ENCODE measurements at regions not wholly inside any gene's neighbourhood (a gene's known extent, or its start where the extent isn't known, plus 50 kb on each side); places are given as distances from the start of the nearest gene placed in this dataset.

DNA sequence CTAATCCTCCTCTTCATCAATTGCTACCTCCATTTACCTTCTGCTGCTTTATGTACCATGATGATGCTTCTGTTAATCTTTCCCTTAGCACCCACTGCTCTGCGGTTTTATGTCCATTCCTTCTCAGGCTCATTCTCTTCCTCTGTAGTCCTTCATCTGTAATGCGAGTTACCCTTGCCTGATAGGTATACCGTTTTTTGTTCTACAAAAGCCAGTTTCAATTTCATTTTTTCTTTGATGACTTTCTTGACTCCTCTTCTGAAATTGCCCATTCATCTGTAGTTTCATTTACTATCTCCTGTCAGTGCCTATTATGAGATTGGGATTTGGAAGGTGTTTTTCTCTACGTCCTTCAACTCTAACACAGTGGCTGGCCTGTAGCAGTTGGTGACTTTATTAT lies 445.9 kb upstream of the ZNF717 start:
- no peak for DNase-seq (ENCODE audit: low read depth, low spot score)
- in situ Hi-C loops (cut with HindIII; ENCODE audit: low sequenced_read_pairs), result no loop called here
- H3K4me3 ChIP-seq (ENCODE audit: low read depth, low read length), result no peak overlapping the region
- TF ChIP-seq, protein P1, sequence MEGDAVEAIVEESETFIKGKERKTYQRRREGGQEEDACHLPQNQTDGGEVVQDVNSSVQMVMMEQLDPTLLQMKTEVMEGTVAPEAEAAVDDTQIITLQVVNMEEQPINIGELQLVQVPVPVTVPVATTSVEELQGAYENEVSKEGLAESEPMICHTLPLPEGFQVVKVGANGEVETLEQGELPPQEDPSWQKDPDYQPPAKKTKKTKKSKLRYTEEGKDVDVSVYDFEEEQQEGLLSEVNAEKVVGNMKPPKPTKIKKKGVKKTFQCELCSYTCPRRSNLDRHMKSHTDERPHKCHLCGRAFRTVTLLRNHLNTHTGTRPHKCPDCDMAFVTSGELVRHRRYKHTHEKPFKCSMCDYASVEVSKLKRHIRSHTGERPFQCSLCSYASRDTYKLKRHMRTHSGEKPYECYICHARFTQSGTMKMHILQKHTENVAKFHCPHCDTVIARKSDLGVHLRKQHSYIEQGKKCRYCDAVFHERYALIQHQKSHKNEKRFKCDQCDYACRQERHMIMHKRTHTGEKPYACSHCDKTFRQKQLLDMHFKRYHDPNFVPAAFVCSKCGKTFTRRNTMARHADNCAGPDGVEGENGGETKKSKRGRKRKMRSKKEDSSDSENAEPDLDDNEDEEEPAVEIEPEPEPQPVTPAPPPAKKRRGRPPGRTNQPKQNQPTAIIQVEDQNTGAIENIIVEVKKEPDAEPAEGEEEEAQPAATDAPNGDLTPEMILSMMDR (IDR thresholded peaks at IDR 0.05; ENCODE audit: low read depth, low read length), result no peak

DNA sequence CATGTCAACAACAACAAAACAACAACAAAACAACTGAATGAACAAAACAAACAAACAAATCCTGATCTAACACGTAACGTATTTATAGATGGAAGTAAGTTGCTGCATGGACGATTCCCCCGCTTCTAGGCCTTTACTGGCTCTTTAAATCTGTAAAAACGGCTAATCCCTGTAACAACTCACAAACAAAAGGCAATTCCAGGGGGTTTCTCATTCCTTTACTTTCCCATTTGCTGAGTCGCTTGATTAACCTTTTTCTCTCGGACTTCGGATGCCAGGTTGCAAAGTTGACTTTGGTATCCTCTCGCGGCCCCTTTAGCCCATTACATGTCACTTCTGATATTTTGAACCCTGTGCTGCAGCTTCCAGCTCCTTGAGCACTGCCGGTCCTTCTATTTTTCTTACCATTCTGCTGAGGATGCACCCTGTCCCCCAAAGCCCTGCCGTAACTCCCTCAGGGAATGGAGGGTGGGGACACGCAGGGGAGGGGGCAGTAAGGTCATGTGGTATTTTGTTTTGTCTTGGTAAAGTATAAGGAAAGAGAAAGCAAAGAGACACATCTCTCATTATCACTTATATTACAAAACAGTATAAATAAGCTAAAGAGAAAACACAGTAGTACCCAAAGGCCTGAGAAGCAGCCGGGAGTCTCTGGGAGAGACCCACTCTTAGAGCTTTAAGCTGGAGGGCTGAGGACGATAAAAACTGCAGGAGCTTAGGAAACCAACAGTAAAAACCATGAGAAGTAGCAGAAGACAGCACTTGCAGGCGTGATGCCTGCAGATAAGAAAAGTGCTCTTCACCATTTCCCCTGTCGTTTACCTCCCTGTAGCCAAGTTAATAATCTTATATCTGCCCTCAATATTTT lies 457.8 kb upstream of the ZNF717 start:
- no peak overlapping the region for H3K4me3 ChIP-seq (ENCODE audit: low read depth, low read length)
- TF ChIP-seq, protein P1 (IDR thresholded peaks at IDR 0.05; ENCODE audit: low read depth, low read length), result no peak
- no peak for DNase-seq (ENCODE audit: low read depth, low spot score)
- in situ Hi-C loops (cut with HindIII; ENCODE audit: low sequenced_read_pairs), result no loop called here

DNA sequence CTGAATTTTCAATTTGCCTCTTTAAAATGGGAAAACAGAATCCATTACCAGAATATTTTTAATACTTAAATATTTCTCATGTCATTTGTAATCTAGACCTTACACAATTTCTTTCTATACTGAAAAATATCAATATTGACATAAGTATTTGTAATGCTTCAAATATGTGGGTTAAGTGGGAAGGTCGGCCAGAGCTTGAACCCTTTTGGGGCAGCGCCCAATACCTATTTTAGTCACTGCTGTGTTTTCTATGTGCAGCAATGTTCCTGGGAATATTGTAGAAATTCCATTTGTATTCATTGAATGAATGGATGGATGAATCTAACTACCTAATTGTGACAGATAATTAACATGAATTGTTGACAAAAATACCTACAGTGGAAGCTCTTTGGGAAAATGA lies 459.7 kb upstream of the ZNF717 start:
- in situ Hi-C loops (cut with HindIII; ENCODE audit: low sequenced_read_pairs), result no loop called here
- H3K4me3 ChIP-seq (ENCODE audit: low read depth, low read length), result no peak overlapping the region
- TF ChIP-seq, protein P1 (IDR thresholded peaks at IDR 0.05; ENCODE audit: low read depth, low read length), result no peak
- DNase-seq (ENCODE audit: low read depth, low spot score), result no peak

DNA sequence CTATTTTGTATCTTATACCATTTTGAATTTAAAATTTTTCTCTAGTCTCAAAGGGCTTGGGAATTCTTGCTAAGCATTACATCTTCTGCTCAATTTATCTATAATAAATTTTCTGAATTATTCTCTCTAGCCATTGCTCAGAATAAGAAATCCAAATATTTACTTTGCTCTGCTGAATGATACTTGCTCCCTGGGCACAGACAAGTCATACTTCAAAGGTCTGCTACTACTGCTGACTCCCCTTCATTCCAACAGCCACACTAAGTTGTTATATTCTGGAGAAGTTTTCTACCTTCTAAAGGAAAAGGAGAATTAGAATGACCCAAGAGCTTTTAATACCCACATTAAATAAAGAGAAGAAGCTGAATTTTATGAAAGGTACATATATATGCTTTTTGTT lies 460.3 kb upstream of the ZNF717 start:
- no peak for DNase-seq (ENCODE audit: low read depth, low spot score)
- TF ChIP-seq, protein P1 (IDR thresholded peaks at IDR 0.05; ENCODE audit: low read depth, low read length), result no peak
- no peak overlapping the region for H3K4me3 ChIP-seq (ENCODE audit: low read depth, low read length)
- in situ Hi-C loops (cut with HindIII; ENCODE audit: low sequenced_read_pairs), result no loop called here

DNA sequence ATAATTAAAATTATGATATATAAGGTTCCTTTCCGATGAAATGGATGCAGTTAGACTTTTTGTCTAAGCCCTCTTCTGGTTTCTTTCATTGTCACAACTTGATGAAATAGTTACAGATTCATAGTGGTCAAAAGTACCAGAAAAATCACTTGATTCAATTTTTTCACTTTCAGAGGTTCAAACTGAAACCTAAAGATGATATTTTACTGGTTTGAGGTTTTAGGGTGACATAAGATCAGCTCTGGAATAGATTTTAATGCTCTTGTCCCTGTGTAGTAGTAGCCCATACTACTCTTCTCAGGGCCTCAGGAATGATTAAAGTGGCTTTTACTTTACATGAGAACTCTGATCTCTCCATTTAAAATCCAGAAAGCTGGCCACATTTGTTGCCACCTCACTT lies 479.1 kb upstream of the ZNF717 start:
- TF ChIP-seq, protein P1 (IDR thresholded peaks at IDR 0.05; ENCODE audit: low read depth, low read length), result no peak
- in situ Hi-C loops (cut with HindIII; ENCODE audit: low sequenced_read_pairs), result no loop called here
- no peak overlapping the region for H3K4me3 ChIP-seq (ENCODE audit: low read depth, low read length)
- no peak for DNase-seq (ENCODE audit: low read depth, low spot score)

DNA sequence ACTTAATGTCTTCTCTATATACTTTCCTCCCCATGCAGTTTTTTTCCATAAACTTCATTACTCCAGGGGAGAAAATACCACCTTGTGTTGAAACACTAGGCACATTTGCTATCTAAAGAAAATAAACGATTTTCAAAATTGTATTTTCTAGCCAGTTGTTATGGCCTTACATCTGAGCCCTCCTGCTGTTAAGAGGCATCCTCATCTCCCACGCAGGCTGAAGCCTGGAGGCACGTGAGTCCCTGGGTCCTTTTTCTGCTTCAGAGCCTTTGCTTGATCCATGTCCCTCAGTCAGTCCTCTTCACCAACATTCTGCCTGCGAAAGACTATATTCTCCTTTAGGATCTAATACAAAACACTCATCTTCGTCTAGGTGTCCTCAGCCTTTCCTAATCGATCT lies 479.6 kb upstream of the ZNF717 start:
- no peak overlapping the region for H3K4me3 ChIP-seq (ENCODE audit: low read depth, low read length)
- no peak for DNase-seq (ENCODE audit: low read depth, low spot score)
- TF ChIP-seq, protein P1 (IDR thresholded peaks at IDR 0.05; ENCODE audit: low read depth, low read length), result no peak
- in situ Hi-C loops (cut with HindIII; ENCODE audit: low sequenced_read_pairs), result no loop called here
